ENCODE measurements at regions not wholly inside any gene's neighbourhood (a gene's known extent, or its start where the extent isn't known, plus 50 kb on each side); places are given as distances from the start of the nearest gene placed in this dataset.

DNA sequence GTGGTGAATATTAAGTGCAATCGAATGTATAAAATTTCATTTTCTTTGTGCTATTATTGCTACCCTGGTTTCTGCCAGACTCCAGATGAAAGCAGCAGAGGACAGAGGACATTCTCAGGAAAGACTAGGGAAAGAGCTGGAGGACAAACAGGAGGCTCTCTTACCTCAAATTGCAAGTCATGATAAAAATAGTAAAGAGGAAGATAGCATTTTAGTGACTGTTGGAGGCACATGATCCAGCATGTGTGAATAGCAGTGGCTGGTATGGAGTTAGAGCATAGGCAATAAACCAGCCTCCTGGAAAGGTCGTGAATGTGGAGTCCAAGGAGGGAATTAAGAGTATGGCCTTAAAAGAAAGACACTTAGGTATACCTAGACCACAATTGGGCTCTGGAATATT is 1040.0 kb downstream of the STPG2 start:
- TF ChIP-seq, protein P1, sequence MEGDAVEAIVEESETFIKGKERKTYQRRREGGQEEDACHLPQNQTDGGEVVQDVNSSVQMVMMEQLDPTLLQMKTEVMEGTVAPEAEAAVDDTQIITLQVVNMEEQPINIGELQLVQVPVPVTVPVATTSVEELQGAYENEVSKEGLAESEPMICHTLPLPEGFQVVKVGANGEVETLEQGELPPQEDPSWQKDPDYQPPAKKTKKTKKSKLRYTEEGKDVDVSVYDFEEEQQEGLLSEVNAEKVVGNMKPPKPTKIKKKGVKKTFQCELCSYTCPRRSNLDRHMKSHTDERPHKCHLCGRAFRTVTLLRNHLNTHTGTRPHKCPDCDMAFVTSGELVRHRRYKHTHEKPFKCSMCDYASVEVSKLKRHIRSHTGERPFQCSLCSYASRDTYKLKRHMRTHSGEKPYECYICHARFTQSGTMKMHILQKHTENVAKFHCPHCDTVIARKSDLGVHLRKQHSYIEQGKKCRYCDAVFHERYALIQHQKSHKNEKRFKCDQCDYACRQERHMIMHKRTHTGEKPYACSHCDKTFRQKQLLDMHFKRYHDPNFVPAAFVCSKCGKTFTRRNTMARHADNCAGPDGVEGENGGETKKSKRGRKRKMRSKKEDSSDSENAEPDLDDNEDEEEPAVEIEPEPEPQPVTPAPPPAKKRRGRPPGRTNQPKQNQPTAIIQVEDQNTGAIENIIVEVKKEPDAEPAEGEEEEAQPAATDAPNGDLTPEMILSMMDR (IDR thresholded peaks at IDR 0.05; ENCODE audit: insufficient read depth, low read depth, low read length) = no peak
- no peak for TF ChIP-seq EZH2 (IDR thresholded peaks at IDR 0.05; ENCODE audit: insufficient read depth, low read length)
